ENCODE measurements at regions not wholly inside any gene's neighbourhood (a gene's known extent, or its start where the extent isn't known, plus 50 kb on each side); places are given as distances from the start of the nearest gene placed in this dataset.
A peak's percentile ranks its signal among the peaks of the same experiment; 100 is the strongest.
"Not testable (repeated sequence)": the region's sequence is repeated elsewhere in the genome, so short reads cannot be mapped to it uniquely, and the experiment has no call there.

DNA sequence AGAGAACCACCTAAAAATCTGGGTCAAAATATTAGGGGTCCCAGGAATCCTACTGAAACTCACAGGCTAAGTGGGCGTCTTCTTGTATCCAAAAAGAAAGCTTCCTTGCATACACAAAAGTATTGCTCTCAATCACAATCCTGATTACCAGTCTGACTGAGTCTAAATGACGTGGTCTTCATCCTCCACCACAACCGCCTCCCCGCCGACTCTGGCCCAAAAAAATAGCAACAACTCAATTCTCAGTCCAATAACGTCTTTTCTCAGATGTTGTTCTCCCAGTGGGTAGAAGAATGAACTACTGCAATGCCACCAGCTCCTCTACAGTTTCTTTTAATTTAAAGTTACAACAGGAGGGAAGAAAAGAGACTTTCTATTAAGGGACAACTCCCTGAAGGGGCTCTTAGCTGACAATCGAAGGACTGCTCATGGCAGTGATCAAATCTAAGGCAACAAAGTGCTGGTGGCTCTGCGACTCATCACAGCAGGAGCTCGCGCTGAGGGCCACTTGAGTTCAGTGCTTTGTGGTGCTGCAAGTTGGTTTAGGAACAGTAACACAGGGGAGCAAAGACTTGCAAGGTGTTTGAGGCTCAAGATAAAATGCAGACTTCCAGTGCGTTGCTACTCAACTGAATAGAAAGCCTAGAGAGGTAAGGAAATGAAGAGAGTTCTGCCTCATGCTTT lies 394.1 kb downstream of the BCAT1 start:
- no peak for DNase-seq

DNA sequence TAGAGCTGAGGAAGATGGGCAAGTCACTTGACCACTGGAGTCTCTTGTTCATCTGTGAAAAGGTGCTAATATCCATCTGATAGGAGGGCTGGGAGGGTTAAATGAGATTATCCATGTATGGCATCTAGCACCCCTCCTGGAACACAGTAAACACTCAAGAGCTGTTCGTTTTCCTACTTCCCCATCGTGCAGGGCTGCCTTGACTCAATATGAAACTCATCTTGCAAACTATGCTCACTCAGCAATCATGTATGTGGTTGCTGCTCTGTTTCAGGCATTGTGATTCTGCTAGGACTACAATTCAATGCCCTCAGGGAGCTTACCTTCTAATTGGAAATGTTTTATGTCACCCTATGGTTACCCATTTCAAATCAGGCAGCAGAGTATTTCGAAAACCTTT lies 395.6 kb downstream of the BCAT1 start:
- no peak for DNase-seq

DNA sequence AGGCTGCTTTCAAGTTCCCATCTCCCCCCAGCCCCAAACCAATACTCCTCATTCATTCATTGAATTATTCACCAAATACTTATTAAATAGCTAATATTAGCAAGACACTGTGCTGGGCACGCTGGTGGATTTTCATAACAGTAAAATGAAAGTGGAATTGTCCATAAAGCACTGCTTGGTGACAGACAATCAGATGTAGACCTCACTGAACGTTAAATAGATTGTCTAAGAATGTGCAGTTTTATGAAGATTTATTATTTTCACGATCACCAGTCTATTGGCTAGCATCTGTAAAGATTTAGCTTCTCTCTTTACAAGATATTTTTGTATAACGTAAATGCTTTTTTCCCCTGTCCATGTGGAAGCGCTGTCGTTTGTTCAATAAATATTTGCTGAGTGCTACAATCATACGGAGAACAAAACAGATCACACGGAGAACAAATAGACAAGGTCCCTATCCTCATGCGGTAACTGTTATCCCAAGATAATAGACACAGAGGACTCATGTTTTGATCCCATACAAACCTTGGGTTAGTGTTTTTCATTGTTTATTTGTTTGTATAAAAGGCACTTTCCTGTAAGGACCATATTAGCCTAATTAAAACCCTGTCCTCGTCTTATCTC lies 397.6 kb downstream of the BCAT1 start:
- no peak for DNase-seq

DNA sequence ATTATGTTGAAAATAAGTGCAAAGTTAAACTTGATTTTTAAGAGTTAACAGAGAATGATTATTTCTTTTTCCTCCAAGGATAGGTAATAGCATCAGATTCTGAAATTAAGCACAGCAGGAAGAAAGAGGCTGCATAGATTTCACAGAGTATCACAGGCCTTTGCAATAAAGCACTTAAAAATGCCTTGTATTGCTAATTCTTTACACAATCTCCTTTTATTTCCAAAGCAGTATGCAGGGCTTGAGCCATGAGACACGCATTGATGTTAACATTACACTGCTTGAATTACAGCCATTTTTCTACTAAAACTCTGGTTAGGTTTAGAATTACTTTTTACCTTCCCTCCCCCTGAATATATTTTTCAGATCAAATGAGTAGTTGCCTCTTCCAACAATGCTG lies 398.3 kb downstream of the BCAT1 start:
- DNase-seq = no peak

DNA sequence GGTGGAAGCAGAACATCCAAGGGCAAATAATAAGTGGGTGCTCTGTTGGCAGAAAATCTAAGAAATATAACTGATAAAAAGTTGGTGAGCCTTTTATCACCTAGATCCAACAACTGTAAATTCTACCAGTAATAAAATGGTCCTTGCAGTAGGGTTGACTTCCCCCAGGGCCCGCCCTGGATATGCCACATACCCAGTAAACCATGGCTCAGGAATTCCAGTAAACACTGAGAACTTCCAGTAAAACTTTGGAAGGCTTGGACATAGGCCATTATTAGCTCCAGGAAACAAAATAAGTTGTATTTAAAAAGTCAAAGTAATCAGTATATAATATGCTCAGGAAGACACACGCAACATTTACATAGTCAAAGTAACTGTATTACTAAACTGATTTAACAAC lies 402.2 kb downstream of the BCAT1 start:
- no peak for DNase-seq

DNA sequence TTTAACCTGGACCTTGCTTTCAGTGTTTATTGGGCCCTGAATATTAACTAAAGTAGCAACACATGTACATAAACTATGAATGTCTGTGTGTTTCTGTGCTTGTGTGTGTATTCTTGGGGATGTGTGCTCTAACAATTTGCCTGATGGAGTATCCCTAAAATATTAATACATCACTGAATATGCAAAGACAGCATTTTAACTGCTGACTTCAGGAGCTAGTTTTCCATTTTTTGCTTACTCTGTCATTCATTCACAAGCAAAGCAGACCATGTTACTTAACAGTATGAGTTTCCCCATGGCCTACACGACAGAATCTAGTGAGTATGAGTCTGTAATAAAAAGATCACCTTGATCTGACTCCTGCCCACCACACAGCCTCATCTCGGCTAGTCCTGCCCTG lies 402.8 kb downstream of the BCAT1 start:
- no peak for DNase-seq

DNA sequence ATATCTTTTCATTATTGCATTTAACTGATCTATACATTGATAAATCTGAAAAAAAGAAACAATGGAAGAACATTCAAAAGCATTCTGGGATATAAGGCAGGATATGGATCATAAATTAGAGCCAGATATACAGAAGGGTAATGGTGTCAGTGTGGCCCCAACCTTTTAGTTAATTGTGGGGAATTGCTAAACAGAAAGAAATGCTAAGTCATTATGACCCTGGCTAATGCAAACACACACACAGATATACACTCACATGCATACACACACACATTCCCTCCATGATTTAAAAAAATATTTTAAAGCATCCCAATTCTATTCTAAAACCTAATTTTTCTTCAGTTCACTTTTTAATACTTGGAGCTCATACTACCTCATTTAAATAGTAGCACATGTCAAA lies 404.5 kb downstream of the BCAT1 start:
- no peak for DNase-seq

DNA sequence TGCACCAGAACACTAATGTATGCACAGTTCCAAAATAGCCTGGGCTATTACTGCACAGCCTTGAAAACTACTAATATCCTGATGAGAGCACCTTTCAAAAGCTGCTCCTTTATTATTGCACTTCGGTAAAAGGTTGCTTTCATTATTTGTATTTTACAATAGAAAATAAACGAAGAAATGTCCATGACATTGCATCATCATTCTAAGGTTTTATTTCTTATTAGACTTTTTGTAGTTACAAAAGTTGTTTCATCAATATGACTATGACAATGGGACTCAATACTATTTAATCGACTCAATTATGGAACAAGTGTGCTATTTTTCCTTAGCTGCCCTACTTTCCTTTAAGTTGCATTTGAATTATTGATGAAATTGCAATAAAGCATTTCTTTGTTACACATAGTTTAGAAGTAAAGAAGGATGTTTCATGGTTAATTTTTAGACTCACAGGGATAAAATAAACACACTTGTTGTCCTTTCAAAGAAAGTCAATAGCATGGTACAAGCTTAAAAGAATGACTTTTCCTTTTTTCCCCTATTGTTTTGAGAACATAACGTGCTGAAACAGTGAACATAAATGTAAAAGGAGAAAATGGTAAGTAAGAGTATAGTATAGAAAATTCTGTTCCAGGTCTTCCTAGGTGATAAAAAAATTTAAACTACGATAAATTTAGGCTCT lies 407.6 kb downstream of the BCAT1 start:
- no peak for DNase-seq

DNA sequence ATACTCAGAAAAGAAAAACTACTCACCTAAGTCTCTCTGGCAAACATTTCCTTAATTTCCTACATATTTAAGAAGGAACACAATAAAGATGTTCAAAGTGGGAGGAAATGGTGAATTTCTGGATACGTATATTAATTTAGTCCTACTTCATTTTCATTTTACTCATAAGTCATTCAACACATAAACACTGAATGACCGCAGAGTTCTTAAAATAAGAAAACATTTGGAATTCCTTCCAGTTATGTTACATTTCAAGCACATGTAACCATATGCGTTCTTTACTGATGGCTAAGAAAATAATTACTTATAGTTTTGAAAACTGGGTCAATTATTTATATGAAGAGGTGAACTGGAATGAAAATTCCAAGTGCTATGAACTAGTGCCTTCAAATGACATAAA lies 409.3 kb downstream of the BCAT1 start:
- no peak for DNase-seq

DNA sequence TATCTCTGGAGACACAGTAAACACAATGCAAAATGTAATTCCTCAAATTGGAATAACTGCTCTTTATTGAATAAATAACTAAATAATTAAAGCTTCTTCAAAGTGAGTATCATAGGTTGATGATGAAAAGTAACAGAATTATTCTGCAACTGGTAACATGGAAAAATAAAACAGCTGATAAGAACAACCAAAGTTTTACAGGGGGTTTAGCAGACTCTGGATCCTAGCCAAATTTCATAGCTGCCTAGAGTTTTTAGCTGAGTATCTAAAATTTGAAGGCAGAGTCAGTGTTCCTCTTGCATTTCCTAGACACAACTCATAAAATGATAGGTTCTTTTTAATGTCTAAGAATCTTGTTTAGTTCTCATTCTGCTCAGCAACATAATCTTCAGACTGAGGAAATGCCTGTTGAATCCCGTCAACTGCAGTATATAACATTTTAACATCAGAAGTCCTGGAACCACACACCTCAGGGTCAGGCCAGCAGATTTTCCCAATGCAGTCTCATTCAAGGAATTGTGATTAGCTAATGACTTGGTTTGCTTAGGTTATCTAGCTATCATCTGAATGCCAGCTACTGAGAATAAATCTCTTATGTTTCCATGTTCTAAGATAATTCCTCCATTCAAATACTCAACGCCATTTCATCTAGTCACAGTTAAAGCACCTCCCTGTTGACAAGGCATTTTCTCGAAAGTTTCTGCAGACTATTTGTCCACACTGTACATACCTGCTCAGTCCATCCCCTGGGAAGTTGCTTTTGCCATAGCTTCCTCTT lies 411.6 kb downstream of the BCAT1 start:
- no peak for DNase-seq

DNA sequence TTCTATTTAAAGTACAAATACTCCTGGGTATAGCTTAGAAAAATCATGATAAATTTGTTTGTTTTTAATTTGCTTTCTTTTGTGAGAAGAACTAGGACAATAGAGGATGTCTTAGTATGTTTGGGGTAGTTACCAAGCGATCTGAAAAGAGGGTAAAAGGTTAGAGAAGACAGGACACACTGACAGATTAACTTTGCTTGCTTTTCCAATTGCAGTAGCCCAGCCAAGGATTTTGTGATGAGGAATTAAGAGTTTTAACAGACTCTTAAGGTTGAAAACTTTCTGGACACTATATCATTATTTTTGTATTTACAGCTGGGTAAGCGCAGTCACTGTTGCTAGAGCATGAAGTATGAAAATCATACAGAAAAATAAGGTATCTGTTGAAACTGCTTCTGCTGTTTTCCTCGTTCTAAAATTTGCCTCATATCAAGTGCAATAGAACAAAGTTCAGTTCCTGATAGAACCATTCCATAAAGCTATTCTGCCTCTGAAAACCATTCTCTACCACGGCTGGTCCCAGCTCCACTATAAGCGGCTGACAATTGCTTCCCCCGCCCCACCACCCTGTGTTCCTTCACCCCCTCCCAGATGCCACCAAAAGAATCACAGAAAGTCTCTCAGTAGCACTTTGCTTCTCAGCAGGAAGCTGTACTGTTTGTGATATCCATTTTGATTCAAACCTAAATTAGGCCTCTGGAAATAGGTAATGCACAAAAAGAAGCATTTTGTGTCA lies 413.4 kb downstream of the BCAT1 start:
- no peak for DNase-seq

DNA sequence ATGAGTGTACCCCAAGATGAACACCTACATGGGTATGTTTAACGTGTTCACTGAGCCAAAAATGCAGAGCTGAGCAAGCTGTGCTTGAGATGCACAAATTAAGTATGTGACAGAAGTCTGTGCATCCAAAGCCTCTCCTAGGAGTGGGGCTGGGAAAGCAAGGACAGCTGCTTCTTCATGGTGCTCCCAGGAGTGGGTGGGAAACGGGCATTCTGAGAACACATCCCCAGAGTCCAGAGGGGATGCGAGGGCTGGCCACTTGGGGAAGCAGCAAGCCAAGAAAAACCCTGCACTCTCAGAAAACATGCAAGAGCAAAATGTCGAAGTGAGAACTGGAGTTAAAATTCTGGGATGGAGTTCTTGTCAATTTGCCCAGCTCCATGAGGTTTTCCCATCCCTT lies 414.3 kb downstream of the BCAT1 start:
- DNase-seq = peak; percentile 36

DNA sequence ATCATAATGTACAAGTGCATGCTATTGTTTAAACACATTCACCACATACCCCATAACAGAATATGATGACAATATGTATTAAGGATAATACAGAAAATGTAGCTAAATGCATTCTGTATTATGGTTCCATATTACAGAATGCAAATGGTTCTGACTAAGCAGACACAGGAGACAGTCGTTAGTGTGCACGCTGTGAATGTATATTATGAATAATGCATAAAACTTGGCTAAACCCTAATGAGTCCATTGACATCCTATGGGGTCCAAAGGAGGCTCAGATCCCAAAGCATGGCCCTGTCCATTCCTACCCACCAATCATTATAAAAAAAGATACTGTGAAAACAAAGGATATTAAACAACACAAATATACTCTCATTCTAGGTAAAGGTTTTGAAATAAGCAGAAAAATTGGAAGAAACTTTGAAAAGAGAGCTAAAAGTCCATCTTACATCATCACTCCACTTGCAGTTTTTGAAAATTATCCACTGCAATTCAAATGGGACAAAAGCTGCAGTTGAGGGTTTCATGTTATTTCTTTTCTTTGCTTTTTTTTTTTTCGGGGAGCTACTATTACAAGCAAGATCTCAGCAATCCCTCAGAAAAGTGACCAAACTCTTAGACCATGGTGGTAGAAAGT lies 415.1 kb downstream of the BCAT1 start:
- DNase-seq = no peak

DNA sequence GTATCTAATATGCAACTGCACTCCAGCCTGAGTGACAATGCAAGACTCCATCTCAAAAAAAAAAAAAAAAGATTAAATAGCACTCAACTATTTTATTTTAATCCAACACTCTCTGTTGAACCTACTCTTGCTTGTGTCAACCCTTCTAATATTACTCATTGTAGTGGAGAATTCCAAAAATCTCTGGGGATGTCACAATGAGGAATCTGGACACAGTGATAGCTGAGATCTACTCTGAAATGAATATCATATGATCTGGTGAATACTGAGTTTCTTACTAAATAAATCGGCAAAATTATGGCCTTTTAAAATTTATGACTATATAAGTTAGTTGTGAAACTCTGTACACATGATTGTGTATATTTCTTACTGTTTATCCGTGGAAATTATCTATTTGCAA lies 418.2 kb downstream of the BCAT1 start:
- no peak for DNase-seq

DNA sequence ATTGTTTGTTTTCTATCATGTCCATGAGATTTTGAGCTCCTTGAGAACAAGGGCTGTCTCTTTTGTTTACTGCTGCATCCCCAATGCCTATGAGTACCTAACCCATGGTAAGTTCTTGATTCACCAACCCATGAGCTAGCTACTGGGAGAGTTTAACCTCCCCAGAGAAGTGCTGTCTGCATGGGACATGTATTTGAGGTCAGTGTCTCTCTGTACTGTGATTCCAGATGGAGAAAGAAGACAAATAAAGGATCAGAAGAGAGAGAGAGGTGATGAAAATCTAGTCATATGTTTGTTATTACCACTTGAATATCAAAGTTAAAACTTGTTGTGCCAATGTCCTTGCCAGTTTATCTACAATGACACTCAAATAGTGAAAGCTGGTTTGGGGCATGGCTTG lies 421.8 kb downstream of the BCAT1 start:
- DNase-seq = no peak

DNA sequence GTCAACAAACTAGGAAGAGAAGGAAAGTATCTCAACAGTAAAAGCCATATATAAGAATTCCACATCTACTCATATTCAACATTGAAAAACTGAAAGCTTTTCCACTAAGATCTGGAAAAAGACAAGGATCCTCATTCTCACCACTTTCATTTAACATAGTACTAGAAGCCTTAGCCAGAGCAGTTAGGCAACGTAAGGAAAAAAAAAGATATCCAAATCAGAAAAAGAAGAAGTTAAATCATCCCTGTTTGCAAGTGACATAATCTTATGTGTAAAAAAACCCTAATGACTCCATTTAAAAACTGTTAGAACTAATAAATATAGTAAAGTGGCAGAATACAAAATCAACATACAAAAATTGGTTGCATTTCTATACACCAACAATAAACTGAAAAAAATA lies 426.2 kb downstream of the BCAT1 start:
- DNase-seq = no peak

DNA sequence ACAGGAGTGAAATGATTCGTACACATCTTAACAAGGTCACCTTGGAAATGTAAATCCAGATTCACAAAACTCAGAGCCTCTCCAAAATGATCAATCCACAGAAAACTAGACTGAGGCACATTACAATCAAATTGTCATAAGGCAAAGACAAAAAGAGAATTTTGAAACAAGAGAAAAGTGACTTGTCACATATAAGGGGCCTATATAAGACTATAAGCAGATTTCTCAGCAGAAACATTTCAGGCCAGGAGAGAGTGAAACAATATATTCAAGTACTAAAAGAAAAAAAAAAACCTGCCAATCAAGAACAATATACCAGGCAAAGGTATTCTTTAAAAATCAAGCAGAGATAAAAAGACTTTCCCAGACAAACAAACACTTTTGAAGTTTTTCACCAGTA lies 429.1 kb downstream of the BCAT1 start:
- no peak for DNase-seq

DNA sequence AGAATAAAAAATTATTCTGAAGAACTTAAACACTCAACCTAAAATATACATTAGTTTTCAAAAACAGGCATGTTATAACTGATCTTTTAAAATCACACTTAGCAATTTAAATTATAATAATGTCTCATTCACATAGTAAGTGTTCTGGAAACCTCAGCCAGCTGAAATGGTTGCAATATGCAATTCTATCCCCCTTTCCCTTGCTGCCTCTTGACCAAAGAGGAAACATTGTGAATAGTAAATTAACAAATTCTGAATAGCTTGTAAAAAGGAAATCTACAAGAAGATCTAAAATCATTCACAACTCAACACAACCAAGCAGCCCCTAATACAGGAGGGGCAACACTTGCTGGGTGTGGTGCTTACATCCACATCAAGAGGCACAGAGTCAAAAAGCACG lies 431.9 kb downstream of the BCAT1 start:
- no peak for DNase-seq

DNA sequence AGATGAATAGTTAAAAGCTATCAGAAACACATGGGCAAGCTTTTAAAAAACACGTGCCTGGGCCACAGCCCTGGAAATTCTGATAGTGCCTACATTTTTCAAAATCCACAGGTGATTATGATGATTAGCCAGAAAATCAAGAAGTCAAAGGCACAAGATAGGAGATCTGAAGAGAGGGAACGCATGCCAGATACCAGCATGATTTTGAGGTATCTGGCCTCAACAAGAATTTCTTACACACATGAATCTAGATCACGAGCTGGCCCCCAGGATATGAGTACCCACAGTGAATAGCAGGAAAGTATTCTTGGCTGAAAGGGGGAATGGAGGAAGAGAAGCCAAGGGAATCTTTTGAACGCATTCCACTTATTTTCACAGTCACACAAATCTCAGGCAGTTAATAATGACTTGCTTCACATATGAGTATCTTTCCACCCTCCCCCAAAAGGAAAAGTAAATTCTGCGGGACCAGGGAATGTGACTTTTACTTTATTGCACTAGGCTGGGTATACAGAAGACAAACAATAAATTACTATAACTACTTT lies 438.2 kb downstream of the BCAT1 start:
- no peak for DNase-seq

DNA sequence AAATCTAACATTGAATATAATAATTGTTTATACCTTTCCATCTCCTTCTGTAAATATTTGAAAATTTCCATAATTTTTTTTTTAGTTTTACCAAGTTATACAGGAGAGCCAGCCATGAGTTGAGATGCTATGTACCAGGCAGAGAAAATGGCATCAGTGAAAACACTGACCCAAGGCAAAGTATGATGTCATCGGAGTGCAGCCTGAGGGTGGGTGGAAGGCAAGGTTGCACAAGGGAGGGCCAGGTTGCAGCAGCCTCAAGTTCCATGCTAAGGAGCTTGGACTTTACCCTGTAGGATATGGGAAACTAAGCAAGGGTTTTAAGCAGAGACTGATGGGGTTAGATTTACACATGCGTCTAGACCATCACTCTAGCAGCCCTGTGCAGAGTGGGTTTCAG lies 441.1 kb downstream of the BCAT1 start:
- no peak for DNase-seq

DNA sequence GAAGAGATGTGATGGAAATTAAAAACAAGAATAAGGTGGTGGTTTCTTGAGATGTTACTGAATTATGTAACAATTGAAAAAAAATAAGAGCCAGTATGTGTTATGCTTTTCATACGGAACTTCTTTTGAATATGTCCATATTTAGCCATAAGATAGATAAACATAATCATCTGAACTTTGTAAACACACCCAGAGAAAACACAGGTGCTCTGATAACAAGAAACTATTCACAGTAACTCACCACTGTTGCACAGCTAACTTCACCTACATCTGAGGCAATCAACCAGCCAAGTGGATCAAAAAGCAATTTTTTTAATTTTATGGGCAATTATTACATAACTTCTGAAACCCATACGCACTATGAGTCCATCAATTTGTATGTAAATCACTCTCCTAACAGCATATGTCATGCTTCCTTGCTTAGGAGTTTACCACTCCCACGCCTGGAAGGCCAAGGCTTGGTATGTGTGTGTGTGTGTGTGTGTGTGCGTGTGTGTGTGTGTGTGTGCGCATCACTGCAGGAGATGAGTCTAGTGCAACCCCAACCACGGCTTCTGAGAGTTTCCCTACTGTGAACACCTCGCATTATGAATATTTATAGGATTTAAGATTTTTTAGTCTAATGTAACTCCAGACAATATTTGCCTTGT lies 443.4 kb downstream of the BCAT1 start:
- DNase-seq = no peak

DNA sequence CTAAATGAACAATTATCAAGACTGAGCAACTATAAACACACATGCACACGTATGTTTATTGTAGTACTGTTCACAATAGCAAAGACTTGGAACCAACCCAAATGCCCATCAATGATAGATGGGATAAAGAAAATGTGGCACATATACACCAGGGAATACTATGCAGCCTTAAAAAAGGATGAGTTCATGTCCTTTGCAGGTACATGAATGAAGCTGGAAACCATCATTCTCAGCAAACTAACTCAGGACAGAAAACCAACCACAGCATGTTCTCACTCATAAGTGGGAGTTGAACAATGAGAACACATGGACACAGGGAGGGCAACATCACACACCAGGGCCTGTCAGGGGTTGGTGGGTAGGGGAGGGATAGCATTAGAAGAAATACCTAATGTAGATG lies 445.4 kb downstream of the BCAT1 start:
- DNase-seq = not testable (repeated sequence)
